ENCODE measurements at regions not wholly inside any gene's neighbourhood (a gene's known extent, or its start where the extent isn't known, plus 50 kb on each side); places are given as distances from the start of the nearest gene placed in this dataset.
"Not testable (repeated sequence)": the region's sequence is repeated elsewhere in the genome, so short reads cannot be mapped to it uniquely, and the experiment has no call there.

DNA sequence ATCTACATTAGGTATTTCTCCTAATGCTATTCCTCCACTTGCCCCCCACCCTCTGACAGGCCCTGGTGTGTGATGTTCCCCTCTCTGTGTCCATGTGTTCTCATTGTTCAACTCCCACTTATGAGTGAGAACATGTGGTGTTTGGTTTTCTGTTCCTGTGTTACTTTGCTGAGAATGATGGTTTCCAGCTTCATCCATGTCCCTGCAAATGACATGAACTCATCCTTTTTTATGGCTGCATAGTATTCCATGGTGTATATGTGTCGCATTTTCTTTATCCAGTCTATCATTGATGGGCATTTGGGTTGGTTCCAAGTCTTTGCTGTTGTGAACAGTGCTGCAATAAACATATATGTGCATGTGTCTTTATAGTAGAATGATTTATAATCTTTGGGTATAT is 50.6 kb upstream of the GRHL3 start:
- H3K4me1 ChIP-seq (ENCODE audit: control insufficient read depth, insufficient read depth, low read length); H3K9me3 ChIP-seq (ENCODE audit: control insufficient read depth, insufficient read depth, low read depth, low read length); CTCF ChIA-PET; H3K4me3 ChIP-seq (ENCODE audit: low read depth, low read length); H3K36me3 ChIP-seq (ENCODE audit: control insufficient read depth in 2 of 2, insufficient read depth in 1 of 2, low read length in 2 of 2); POLR2A ChIA-PET; H3K27ac ChIP-seq (ENCODE audit: extremely low read depth, low read depth, low read length): not testable (repeated sequence)
- TF ChIP-seq, protein P1, sequence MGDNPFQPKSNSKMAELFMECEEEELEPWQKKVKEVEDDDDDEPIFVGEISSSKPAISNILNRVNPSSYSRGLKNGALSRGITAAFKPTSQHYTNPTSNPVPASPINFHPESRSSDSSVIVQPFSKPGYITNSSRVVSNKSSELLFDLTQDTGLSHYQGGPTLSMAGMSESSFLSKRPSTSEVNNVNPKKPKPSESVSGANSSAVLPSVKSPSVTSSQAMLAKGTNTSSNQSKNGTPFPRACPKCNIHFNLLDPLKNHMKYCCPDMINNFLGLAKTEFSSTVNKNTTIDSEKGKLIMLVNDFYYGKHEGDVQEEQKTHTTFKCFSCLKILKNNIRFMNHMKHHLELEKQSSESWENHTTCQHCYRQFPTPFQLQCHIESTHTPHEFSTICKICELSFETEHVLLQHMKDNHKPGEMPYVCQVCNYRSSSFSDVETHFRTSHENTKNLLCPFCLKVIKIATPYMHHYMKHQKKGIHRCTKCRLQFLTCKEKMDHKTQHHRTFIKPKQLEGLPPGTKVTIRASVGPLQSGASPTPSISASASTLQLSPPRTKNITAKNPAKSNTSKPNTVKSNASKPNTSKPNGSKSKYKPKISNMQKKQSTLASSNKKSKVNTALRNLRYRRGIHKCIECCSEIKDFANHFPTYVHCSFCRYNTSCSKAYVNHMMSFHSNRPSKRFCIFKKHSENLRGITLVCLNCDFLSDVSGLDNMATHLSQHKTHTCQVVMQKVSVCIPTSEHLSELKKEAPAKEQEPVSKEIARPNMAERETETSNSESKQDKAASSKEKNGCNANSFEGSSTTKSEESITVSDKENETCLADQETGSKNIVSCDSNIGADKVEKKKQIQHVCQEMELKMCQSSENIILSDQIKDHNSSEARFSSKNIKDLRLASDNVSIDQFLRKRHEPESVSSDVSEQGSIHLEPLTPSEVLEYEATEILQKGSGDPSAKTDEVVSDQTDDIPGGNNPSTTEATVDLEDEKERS (tag by site-specific recombination; IDR thresholded peaks at IDR 0.05) = peak; percentile 70
- peak; percentile 97 for TF ChIP-seq ZNF146 (tag by site-specific recombination; IDR thresholded peaks at IDR 0.05)

DNA sequence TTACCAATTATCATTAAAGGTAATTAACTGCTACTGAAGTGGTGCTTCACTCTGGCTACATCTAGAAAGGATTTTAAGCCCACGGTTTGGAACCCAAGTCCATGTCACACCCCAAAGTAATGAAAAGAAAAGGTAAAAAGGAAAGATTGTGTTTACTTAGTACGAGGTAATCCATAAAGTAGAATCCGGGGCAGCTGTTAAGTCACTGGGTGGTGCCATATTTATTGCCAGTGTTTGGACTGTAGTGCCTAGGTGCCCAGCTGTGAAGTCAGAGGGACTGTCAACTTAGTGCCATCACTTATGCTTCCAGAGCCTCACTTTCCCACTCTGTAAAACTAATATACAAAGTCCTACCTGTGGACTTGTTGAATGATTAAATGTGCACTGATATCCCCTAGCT is 52.2 kb upstream of the GRHL3 start:
- TF ChIP-seq ZNF416 (tag by site-specific recombination; IDR thresholded peaks at IDR 0.05) = 0 out of 2 replicates have a peak, but pooled peaks have one; percentile 47
- no peak for TF ChIP-seq ZNF654 (tag by site-specific recombination; IDR thresholded peaks at IDR 0.05; ENCODE audit: low read depth)
- TF ChIP-seq SP7 (tag by site-specific recombination; IDR thresholded peaks at IDR 0.05) = no peak
- TF ChIP-seq ZIC2 (tag by site-specific recombination; IDR thresholded peaks at IDR 0.05) = peak; percentile 57
- ChIA-PET POLR2A (interaction anchor here (1.5 kb wide), 1 partner anchor 55 kb away, joined by 4 read pairs; no protein-coding TSS in a partner anchor), CTCF (interaction anchor here (1.6 kb wide), 1 partner anchor 124 kb away, joined by 4 read pairs; no protein-coding TSS in a partner anchor)
- Histone ChIP-seq H3K9me3 (ENCODE audit: control insufficient read depth, insufficient read depth, low read depth, low read length) (no peaks in the 10 kb centered on the region), H3K36me3 (ENCODE audit: control insufficient read depth in 2 of 2, insufficient read depth in 1 of 2, low read length in 2 of 2) (no peaks in the 10 kb centered on the region), H3K4me1 (ENCODE audit: control insufficient read depth, insufficient read depth, low read length) (no peaks in the 10 kb centered on the region), H3K27ac (ENCODE audit: extremely low read depth, low read depth, low read length) (no peak overlapping the region), H3K4me3 (ENCODE audit: low read depth, low read length) (no peak overlapping the region)

DNA sequence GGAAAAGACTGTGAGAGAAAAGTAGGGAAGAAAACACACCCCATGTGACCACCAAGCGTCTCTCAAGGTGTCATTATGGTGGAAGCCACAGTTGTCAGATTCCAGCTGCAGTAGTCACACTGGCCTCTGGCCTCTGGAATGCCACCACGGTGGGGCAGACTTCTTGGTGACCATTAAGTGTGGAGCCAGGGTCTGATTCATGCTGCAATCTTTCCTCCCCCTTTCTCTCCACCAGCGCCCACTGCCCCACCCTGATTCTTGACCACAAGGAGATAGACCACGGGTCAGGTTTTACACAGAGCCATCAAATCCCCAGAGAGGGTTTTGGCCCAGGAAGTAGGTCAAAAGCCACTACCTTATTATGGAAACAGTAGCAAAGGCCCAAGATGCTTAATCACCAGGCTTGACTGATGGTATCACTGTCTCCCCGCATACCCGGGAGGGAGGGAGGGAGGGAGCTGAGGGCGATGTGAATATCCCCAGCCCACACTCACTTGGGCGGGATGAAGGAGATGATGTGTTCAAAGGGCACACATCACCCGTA is 52.7 kb upstream of the GRHL3 start:
- H3K9me3 ChIP-seq (ENCODE audit: control insufficient read depth, insufficient read depth, low read depth, low read length) = no peaks in the 10 kb centered on the region
- no peak overlapping the region for H3K27ac ChIP-seq (ENCODE audit: extremely low read depth, low read depth, low read length)
- no peaks in the 10 kb centered on the region for H3K36me3 ChIP-seq (ENCODE audit: control insufficient read depth in 2 of 2, insufficient read depth in 1 of 2, low read length in 2 of 2)
- ChIA-PET CTCF (interaction anchor here (1.1 to 1.6 kb wide), 2 partner anchors 13 to 124 kb away, joined by 3 to 4 read pairs; no protein-coding TSS in a partner anchor), POLR2A (interaction anchor here (1.5 kb wide), 1 partner anchor 56 kb away, joined by 4 read pairs; no protein-coding TSS in a partner anchor)
- no peaks in the 10 kb centered on the region for H3K4me1 ChIP-seq (ENCODE audit: control insufficient read depth, insufficient read depth, low read length)
- no peak overlapping the region for H3K4me3 ChIP-seq (ENCODE audit: low read depth, low read length)
- TF ChIP-seq OVOL3 (tag by site-specific recombination; IDR thresholded peaks at IDR 0.05) (no peak), ZNF768 (tag by site-specific recombination; IDR thresholded peaks at IDR 0.05) (no peak), ZNF792 (tag by site-specific recombination; IDR thresholded peaks at IDR 0.05) (no peak), ZNF132 (tag by site-specific recombination; IDR thresholded peaks at IDR 0.05; ENCODE audit: borderline replicate concordance) (no peak), ZNF292 (tag by site-specific recombination; IDR thresholded peaks at IDR 0.05; ENCODE audit: borderline replicate concordance, low read depth) (no peak), ZNF112 (tag by site-specific recombination; IDR thresholded peaks at IDR 0.05) (no peak), ZNF335 (tag by site-specific recombination; conservative IDR thresholded peaks at IDR 0.05) (no peak), EGR2 (tag by site-specific recombination; IDR thresholded peaks at IDR 0.05; ENCODE audit: low read depth) (0 out of 2 replicates have a peak, but pooled peaks have one; percentile 24), ZBTB20 (tag by site-specific recombination; IDR thresholded peaks at IDR 0.05) (no peak), KLF1 (tag by site-specific recombination; IDR thresholded peaks at IDR 0.05) (0 out of 2 replicates have a peak, but pooled peaks have one; percentile 30)

DNA sequence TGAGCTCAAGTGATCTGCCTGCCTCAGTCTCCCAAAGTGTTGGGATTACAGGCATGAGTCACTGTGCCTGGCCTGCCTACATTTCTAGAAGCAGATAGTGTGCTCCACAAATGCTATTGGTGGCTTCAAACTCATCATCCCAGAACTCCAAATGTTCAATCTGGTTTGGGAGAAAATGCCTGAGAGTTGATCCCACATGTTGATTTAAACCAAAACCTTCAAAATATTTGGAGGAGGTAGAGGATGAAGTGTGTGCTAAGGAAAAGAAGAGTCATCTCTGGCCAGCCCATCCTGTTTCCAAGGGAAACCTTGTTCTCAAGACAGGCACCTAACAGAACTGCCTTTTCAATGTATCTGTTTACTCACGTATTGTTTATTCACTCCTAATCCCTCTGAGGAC is 55.4 kb upstream of the GRHL3 start:
- ChIA-PET CTCF (interaction anchor here (1.2 to 3.0 kb wide), 2 partner anchors 10 to 127 kb away, joined by 3 to 20 read pairs; no protein-coding TSS in a partner anchor), POLR2A (no interaction called here)
- H3K4me1 ChIP-seq (ENCODE audit: control insufficient read depth, insufficient read depth, low read length) = no peaks in the 10 kb centered on the region
- no peak overlapping the region for H3K27ac ChIP-seq (ENCODE audit: extremely low read depth, low read depth, low read length)
- H3K9me3 ChIP-seq (ENCODE audit: control insufficient read depth, insufficient read depth, low read depth, low read length) = no peaks in the 10 kb centered on the region
- H3K36me3 ChIP-seq (ENCODE audit: control insufficient read depth in 2 of 2, insufficient read depth in 1 of 2, low read length in 2 of 2) = no peaks in the 10 kb centered on the region
- H3K4me3 ChIP-seq (ENCODE audit: low read depth, low read length) = no peak overlapping the region
- TF ChIP-seq ZNF677 (tag by site-specific recombination; IDR thresholded peaks at IDR 0.05) (no peak), ZNF223 (tag by site-specific recombination; IDR thresholded peaks at IDR 0.05) (no peak), ZNF791 (tag by site-specific recombination; IDR thresholded peaks at IDR 0.05) (no peak), HOXA7 (CRISPR knock-in tag; IDR thresholded peaks at IDR 0.05; ENCODE audit: borderline replicate concordance) (no peak), ZFHX2 (tag by site-specific recombination; conservative IDR thresholded peaks at IDR 0.05) (0 out of 2 replicates have a peak, but pooled peaks have one; percentile 4)
- TF ChIP-seq, protein P2, sequence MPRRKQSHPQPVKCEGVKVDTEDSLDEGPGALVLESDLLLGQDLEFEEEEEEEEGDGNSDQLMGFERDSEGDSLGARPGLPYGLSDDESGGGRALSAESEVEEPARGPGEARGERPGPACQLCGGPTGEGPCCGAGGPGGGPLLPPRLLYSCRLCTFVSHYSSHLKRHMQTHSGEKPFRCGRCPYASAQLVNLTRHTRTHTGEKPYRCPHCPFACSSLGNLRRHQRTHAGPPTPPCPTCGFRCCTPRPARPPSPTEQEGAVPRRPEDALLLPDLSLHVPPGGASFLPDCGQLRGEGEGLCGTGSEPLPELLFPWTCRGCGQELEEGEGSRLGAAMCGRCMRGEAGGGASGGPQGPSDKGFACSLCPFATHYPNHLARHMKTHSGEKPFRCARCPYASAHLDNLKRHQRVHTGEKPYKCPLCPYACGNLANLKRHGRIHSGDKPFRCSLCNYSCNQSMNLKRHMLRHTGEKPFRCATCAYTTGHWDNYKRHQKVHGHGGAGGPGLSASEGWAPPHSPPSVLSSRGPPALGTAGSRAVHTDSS (tag by site-specific recombination; IDR thresholded peaks at IDR 0.05) = no peak

All from HEK293 (cell line).